GM12875 (cell line): ENCODE measurements at regions not wholly inside any gene's neighbourhood (a gene's known extent, or its start where the extent isn't known, plus 50 kb on each side); places are given as distances from the start of the nearest gene placed in this dataset.

Experiments
- H3K4me3 ChIP-seq: one replicate; pipeline ENCODE4 v1.5.1; 2011; ENCODE audit warnings: low read depth, low read length, control low read depth
- CTCF ChIP-seq: IDR thresholded peaks from 2 replicates; pipeline ENCODE4 v1.5.1; 2011; ENCODE audit warnings: low read depth, mild to moderate bottlenecking, control low read depth, inconsistent platforms, low read length, moderate library complexity, borderline replicate concordance; ENCODE audit not compliant: insufficient read depth

GRCh38 chr12:30506411-30506810 is 189.3 kb downstream of the IPO8 start:
- no peak for TF ChIP-seq CTCF
- no peak overlapping the region for H3K4me3 ChIP-seq

- TF ChIP-seq CTCF, result no peak
- no peak overlapping the region for H3K4me3 ChIP-seq
These were observed 194.0 kb downstream of the IPO8 start for GRCh38 chr12:30501718-30502117.

- TF ChIP-seq CTCF, result no peak
- no peak overlapping the region for H3K4me3 ChIP-seq
These were observed 195.1 kb downstream of the IPO8 start for GRCh38 chr12:30500532-30500931.

- H3K4me3 ChIP-seq, result no peak overlapping the region
- TF ChIP-seq CTCF, result no peak
These were observed 210.3 kb downstream of the IPO8 start for GRCh38 chr12:30485230-30485890.

- TF ChIP-seq CTCF, result no peak
These were observed 211.0 kb downstream of the IPO8 start for GRCh38 chr12:30484658-30485057.

GRCh38 chr12:30482650-30483049 is 213.0 kb downstream of the IPO8 start:
- no peak overlapping the region for H3K4me3 ChIP-seq
- no peak for TF ChIP-seq CTCF

More at GRCh38 chr12:30484658-30485057, 211.0 kb downstream of the IPO8 start:
- no peak overlapping the region for H3K4me3 ChIP-seq

- no peak for TF ChIP-seq CTCF
- no peak overlapping the region for H3K4me3 ChIP-seq
These were observed 222.4 kb downstream of the IPO8 start for GRCh38 chr12:30473274-30473673.
